ENCODE measurements at regions not wholly inside any gene's neighbourhood (a gene's known extent, or its start where the extent isn't known, plus 50 kb on each side); places are given as distances from the start of the nearest gene placed in this dataset.

DNA sequence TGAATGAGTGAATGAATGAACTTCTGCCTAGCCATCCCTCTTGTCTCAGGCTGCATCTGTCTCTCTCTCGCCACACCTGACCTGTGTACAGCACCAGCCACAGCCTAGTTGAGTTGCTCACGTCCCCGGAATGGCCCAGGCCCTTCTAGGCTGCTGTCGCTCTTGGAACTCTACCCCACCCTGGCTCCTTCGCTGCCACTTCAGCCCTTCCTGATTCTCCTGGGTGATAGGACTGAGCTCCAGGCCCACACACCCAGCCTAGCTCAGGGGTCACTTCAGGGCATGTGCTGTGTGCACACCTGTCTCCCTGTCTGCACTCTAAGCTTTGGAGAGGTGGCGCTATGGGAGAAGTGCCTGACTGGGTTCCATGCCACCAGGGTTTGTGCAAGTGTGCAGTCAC, 236.6 kb downstream of the GLI2 start:
- TF ChIP-seq, protein P1, sequence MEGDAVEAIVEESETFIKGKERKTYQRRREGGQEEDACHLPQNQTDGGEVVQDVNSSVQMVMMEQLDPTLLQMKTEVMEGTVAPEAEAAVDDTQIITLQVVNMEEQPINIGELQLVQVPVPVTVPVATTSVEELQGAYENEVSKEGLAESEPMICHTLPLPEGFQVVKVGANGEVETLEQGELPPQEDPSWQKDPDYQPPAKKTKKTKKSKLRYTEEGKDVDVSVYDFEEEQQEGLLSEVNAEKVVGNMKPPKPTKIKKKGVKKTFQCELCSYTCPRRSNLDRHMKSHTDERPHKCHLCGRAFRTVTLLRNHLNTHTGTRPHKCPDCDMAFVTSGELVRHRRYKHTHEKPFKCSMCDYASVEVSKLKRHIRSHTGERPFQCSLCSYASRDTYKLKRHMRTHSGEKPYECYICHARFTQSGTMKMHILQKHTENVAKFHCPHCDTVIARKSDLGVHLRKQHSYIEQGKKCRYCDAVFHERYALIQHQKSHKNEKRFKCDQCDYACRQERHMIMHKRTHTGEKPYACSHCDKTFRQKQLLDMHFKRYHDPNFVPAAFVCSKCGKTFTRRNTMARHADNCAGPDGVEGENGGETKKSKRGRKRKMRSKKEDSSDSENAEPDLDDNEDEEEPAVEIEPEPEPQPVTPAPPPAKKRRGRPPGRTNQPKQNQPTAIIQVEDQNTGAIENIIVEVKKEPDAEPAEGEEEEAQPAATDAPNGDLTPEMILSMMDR (IDR thresholded peaks at IDR 0.05; ENCODE audit: low read depth, low read length), result no peak
- TF ChIP-seq, protein P2, sequence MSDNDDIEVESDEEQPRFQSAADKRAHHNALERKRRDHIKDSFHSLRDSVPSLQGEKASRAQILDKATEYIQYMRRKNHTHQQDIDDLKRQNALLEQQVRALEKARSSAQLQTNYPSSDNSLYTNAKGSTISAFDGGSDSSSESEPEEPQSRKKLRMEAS (IDR thresholded peaks at IDR 0.05; ENCODE audit: low read depth, low read length), result no peak
- TF ChIP-seq POLR2A (IDR thresholded peaks at IDR 0.05; ENCODE audit: extremely low read depth, insufficient read length), result no peak

All from NB4 (cell line).